BLaER1 (cell line): ENCODE measurements at regions not wholly inside any gene's neighbourhood (a gene's known extent, or its start where the extent isn't known, plus 50 kb on each side); places are given as distances from the start of the nearest gene placed in this dataset.

ENCODE experiments used
- H3K27ac ChIP-seq: shearing (Covaris generic); formaldehyde crosslinking; 2 replicates; pipeline ENCODE4 v1.8.1; 2022
- H3K27me3 ChIP-seq: shearing (Covaris generic); formaldehyde crosslinking; 2 replicates; pipeline ENCODE4 v1.8.1; 2022
- H3K36me3 ChIP-seq: shearing (Covaris generic); formaldehyde crosslinking; 2 replicates; pipeline ENCODE4 v1.8.1; 2022
- H3K4me1 ChIP-seq: shearing (Covaris generic); formaldehyde crosslinking; 2 replicates; pipeline ENCODE4 v1.8.1; 2022
- H3K4me2 ChIP-seq: shearing (Covaris generic); formaldehyde crosslinking; 2 replicates; pipeline ENCODE4 v1.8.1; 2022
- H3K4me3 ChIP-seq: shearing (Covaris generic); formaldehyde crosslinking; 2 replicates; pipeline ENCODE4 v1.8.1; 2022
- H3K9ac ChIP-seq: shearing (Covaris generic); formaldehyde crosslinking; 2 replicates; pipeline ENCODE4 v1.8.1; 2022
- H3K9me3 ChIP-seq: shearing (Covaris generic); formaldehyde crosslinking; 2 replicates; pipeline ENCODE4 v1.8.1; 2022
- H4K20me1 ChIP-seq: shearing (Covaris generic); formaldehyde crosslinking; 2 replicates; pipeline ENCODE4 v1.8.1; 2022
- Cebpa-rat ChIP-seq: shearing (Covaris generic); IDR thresholded peaks from 2 replicates; pipeline ENCODE4 v1.8.1; 2022

- H3K9me3 ChIP-seq = no peaks in the 10 kb centered on the region
- no peak overlapping the region for H3K27ac ChIP-seq
- TF ChIP-seq Cebpa-rat = no peak
- H3K9ac ChIP-seq = no peak overlapping the region
- H3K27me3 ChIP-seq = no peaks in the 10 kb centered on the region
- no peak overlapping the region for H3K4me2 ChIP-seq
- H3K4me3 ChIP-seq = no peak overlapping the region
- no peaks in the 10 kb centered on the region for H4K20me1 ChIP-seq
- no peaks in the 10 kb centered on the region for H3K36me3 ChIP-seq
- H3K4me1 ChIP-seq = peaks cover 36% of the 10 kb centered on the region
These were observed 59.6 kb downstream of the OLIG3 start for GRCh38 chr6:137434640-137435039.

- Histone ChIP-seq H3K4me2 (peak overlapping the region; percentile 83), H3K9ac (no peak overlapping the region), H3K4me3 (no peak overlapping the region; the same call in 1 of the 2 replicates), H3K9me3 (no peaks in the 10 kb centered on the region), H3K27ac (no peak overlapping the region), H3K4me1 (peaks cover 40% of the 10 kb centered on the region), H4K20me1 (no peaks in the 10 kb centered on the region), H3K36me3 (no peaks in the 10 kb centered on the region), H3K27me3 (no peaks in the 10 kb centered on the region)
- no peak for TF ChIP-seq Cebpa-rat
These were observed 62.1 kb downstream of the OLIG3 start for GRCh38 chr6:137432054-137432611.

GRCh38 chr6:137430954-137431353, 63.2 kb downstream of the OLIG3 start:
- Histone ChIP-seq H3K4me1 (peaks cover 45% of the 10 kb centered on the region), H3K27me3 (no peaks in the 10 kb centered on the region), H3K4me2 (peak overlapping the region; percentile 83), H3K9me3 (no peaks in the 10 kb centered on the region), H4K20me1 (no peaks in the 10 kb centered on the region), H3K9ac (no peak overlapping the region), H3K4me3 (peak overlapping the region; percentile 30), H3K36me3 (no peaks in the 10 kb centered on the region), H3K27ac (no peak overlapping the region)
- no peak for TF ChIP-seq Cebpa-rat

- H3K4me3 ChIP-seq = no peak overlapping the region
- peaks cover 58% of the 10 kb centered on the region for H3K4me1 ChIP-seq
- no peak overlapping the region for H3K9ac ChIP-seq
- no peak overlapping the region for H3K27ac ChIP-seq
- no peak overlapping the region for H3K4me2 ChIP-seq
- H3K36me3 ChIP-seq = no peaks in the 10 kb centered on the region
- H4K20me1 ChIP-seq = no peaks in the 10 kb centered on the region
- TF ChIP-seq Cebpa-rat = no peak
- no peaks in the 10 kb centered on the region for H3K9me3 ChIP-seq
- no peaks in the 10 kb centered on the region for H3K27me3 ChIP-seq
These were observed 66.4 kb downstream of the OLIG3 start for GRCh38 chr6:137427656-137428290.

- no peaks in the 10 kb centered on the region for H4K20me1 ChIP-seq
- H3K36me3 ChIP-seq = no peaks in the 10 kb centered on the region
- no peaks in the 10 kb centered on the region for H3K9me3 ChIP-seq
- H3K4me3 ChIP-seq = no peak overlapping the region
- no peaks in the 10 kb centered on the region for H3K27me3 ChIP-seq
- H3K27ac ChIP-seq = no peak overlapping the region
- no peak overlapping the region for H3K9ac ChIP-seq
- H3K4me1 ChIP-seq = peaks cover 42% of the 10 kb centered on the region
- no peak for TF ChIP-seq Cebpa-rat
- peak overlapping the region; percentile 10; the same call in 1 of the 2 replicates for H3K4me2 ChIP-seq
These were observed 68.0 kb downstream of the OLIG3 start for GRCh38 chr6:137426007-137426689.

GRCh38 chr6:137424251-137424650, 69.9 kb downstream of the OLIG3 start:
- no peaks in the 10 kb centered on the region; the same call in 1 of the 2 replicates for H3K9me3 ChIP-seq
- H3K27me3 ChIP-seq = no peaks in the 10 kb centered on the region
- no peak overlapping the region for H3K4me3 ChIP-seq
- H3K4me2 ChIP-seq = peak overlapping the region; percentile 40
- no peaks in the 10 kb centered on the region for H4K20me1 ChIP-seq
- H3K27ac ChIP-seq = no peak overlapping the region
- H3K36me3 ChIP-seq = no peaks in the 10 kb centered on the region
- peaks cover 23% of the 10 kb centered on the region for H3K4me1 ChIP-seq
- no peak overlapping the region for H3K9ac ChIP-seq
- TF ChIP-seq Cebpa-rat = no peak

GRCh38 chr6:137423451-137424168, 70.6 kb downstream of the OLIG3 start:
- Histone ChIP-seq H3K4me1 (peaks cover 26% of the 10 kb centered on the region), H3K27me3 (no peaks in the 10 kb centered on the region), H3K4me3 (no peak overlapping the region), H3K27ac (no peak overlapping the region), H3K9ac (no peak overlapping the region), H3K4me2 (peak overlapping the region; percentile 40), H3K36me3 (no peaks in the 10 kb centered on the region), H4K20me1 (no peaks in the 10 kb centered on the region), H3K9me3 (no peaks in the 10 kb centered on the region; the same call in 1 of the 2 replicates)
- TF ChIP-seq Cebpa-rat = no peak

- Histone ChIP-seq H3K9me3 (no peaks in the 10 kb centered on the region; the same call in 1 of the 2 replicates), H3K36me3 (no peaks in the 10 kb centered on the region), H3K9ac (no peak overlapping the region)
These were observed 76.8 kb downstream of the OLIG3 start for GRCh38 chr6:137417396-137417795.

GRCh38 chr6:137416376-137417109, 77.7 kb downstream of the OLIG3 start:
- Histone ChIP-seq H3K27ac (no peak overlapping the region), H3K27me3 (no peaks in the 10 kb centered on the region)

More at GRCh38 chr6:137417396-137417795, 76.8 kb downstream of the OLIG3 start:
- H3K4me3 ChIP-seq = no peak overlapping the region
- H3K4me2 ChIP-seq = 0 out of 2 replicates have a peak overlapping the region, but pooled peaks have one; percentile 26
- H3K4me1 ChIP-seq = peaks cover 22% of the 10 kb centered on the region
- TF ChIP-seq Cebpa-rat = no peak
- H3K27me3 ChIP-seq = no peaks in the 10 kb centered on the region
- no peak overlapping the region for H3K27ac ChIP-seq
- no peaks in the 10 kb centered on the region for H4K20me1 ChIP-seq

More at GRCh38 chr6:137416376-137417109, 77.7 kb downstream of the OLIG3 start:
- no peak overlapping the region for H3K9ac ChIP-seq
- peak overlapping the region; percentile 11; the same call in 1 of the 2 replicates for H3K4me2 ChIP-seq
- H3K4me3 ChIP-seq = no peak overlapping the region
- no peaks in the 10 kb centered on the region for H4K20me1 ChIP-seq
- H3K4me1 ChIP-seq = peaks cover 22% of the 10 kb centered on the region
- no peak for TF ChIP-seq Cebpa-rat
- no peaks in the 10 kb centered on the region; the same call in 1 of the 2 replicates for H3K9me3 ChIP-seq
- no peaks in the 10 kb centered on the region for H3K36me3 ChIP-seq
